ENCODE measurements at regions not wholly inside any gene's neighbourhood (a gene's known extent, or its start where the extent isn't known, plus 50 kb on each side); places are given as distances from the start of the nearest gene placed in this dataset.

DNA sequence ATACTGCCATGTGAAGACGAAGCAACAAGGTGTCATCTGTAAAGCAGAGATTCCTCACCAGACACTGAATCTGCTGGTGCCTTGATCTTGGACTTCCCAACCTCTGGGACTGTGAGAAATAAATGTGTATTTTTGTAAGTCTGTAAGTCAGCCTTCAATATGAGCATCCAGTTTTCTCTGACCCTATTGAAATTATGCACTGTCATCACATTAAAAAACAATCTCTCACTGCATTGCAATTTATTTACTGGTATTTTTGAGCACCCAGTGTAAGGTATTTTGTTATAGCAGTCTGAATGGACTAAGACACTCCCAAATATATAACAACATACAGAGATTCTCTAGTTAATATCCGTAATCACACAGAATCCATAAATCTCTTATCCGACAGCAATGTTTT lies 77.5 kb upstream of the CDK6 start:
- intact Hi-C loops (cut with DNase I; ENCODE audit: low total_unique reads), result no loop called here
- no peak overlapping the region for H3K4me3 ChIP-seq

DNA sequence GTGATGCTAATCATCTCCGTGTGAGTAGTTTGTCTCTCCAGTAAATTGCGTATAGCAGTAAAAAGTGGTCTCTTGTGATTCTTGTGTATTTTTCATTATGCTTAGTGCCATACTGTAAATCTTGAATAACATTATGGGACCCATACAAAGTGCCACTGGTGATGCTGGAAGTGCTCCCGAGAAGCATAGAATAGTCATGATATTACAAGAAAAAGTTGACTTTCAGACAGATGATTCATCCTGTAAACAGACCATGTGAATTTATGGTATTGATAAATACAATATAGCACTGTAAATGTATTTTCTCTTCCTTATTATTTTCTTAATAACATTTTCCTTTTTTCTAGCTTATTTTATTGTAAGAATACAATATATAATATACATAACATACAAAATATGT lies 74.6 kb upstream of the CDK6 start:
- H3K27me3 ChIP-seq, result no peaks in the 10 kb centered on the region
- intact Hi-C loops (cut with DNase I; ENCODE audit: low total_unique reads), result no loop called here
- DNase-seq, result no peak

More for the DNA sequence above, 77.5 kb upstream of the CDK6 start:
- TF ChIP-seq, protein P1, sequence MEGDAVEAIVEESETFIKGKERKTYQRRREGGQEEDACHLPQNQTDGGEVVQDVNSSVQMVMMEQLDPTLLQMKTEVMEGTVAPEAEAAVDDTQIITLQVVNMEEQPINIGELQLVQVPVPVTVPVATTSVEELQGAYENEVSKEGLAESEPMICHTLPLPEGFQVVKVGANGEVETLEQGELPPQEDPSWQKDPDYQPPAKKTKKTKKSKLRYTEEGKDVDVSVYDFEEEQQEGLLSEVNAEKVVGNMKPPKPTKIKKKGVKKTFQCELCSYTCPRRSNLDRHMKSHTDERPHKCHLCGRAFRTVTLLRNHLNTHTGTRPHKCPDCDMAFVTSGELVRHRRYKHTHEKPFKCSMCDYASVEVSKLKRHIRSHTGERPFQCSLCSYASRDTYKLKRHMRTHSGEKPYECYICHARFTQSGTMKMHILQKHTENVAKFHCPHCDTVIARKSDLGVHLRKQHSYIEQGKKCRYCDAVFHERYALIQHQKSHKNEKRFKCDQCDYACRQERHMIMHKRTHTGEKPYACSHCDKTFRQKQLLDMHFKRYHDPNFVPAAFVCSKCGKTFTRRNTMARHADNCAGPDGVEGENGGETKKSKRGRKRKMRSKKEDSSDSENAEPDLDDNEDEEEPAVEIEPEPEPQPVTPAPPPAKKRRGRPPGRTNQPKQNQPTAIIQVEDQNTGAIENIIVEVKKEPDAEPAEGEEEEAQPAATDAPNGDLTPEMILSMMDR (IDR thresholded peaks at IDR 0.05), result no peak
- no peak for TF ChIP-seq POLR2A (IDR thresholded peaks at IDR 0.05)
- DNase-seq, result no peak
- 90 to 93% methylated on average over 3 of the region's 3 CpGs for WGBS, 2 donors
- H3K36me3 ChIP-seq (ENCODE audit: low read depth, missing control alignments), result no peaks in the 10 kb centered on the region
- peaks cover 3% of the 10 kb centered on the region for H3K4me1 ChIP-seq
- no peak overlapping the region for H3K27ac ChIP-seq
- no peaks in the 10 kb centered on the region for H3K27me3 ChIP-seq
- no peaks in the 10 kb centered on the region for H3K9me3 ChIP-seq

DNA sequence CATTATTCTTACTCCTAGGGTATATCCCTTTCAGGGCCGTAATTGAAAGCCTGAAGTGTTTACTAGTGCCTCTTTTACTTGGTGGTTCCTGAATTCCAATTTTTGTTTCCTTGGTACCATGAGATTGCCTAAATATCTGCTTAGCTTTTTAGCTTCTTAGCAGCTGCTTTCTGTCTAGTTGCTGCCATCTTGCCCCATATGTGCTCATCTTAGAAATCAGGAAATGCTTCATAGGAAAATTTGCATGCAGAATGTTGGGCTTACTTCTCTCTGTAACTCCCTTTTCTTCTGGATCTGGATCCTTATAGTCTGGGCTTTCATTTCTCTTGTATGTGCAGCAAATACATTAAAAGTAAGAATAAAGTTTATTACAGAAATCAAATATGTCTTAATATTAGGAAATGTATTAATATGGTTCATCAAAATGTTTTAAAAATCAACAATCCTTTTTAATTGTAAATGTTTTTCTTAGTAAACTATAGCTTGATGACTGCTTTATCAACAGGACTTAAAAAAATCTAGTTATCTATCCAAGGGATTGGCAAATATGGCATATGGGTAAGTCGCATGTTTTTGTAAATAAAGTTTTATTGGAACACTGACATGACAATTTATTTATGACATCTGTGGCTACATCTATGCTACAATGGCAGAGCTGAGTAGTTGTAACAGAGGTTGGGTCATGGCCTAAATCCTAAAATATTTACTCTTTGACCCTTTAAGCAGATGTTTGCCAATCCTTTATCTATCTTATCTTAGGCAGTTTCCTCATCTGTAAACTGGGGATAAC lies 73.5 kb upstream of the CDK6 start:
- intact Hi-C loops (cut with DNase I; ENCODE audit: low total_unique reads), result no loop called here
- H3K4me3 ChIP-seq, result no peak overlapping the region
- 87 to 91% methylated on average over 2 of the region's 2 CpGs for WGBS, 2 donors

More for the DNA sequence above, 74.6 kb upstream of the CDK6 start:
- H3K36me3 ChIP-seq (ENCODE audit: low read depth, missing control alignments), result no peaks in the 10 kb centered on the region
- no peak overlapping the region for H3K27ac ChIP-seq
- H3K4me1 ChIP-seq, result no peaks in the 10 kb centered on the region
- no peak overlapping the region for H3K4me3 ChIP-seq
- H3K9me3 ChIP-seq, result no peaks in the 10 kb centered on the region
- 87 to 94% methylated on average over 3 of the region's 3 CpGs for WGBS, 2 donors
- TF ChIP-seq, protein P1 (IDR thresholded peaks at IDR 0.05), result no peak
- TF ChIP-seq POLR2A (IDR thresholded peaks at IDR 0.05), result no peak

DNA sequence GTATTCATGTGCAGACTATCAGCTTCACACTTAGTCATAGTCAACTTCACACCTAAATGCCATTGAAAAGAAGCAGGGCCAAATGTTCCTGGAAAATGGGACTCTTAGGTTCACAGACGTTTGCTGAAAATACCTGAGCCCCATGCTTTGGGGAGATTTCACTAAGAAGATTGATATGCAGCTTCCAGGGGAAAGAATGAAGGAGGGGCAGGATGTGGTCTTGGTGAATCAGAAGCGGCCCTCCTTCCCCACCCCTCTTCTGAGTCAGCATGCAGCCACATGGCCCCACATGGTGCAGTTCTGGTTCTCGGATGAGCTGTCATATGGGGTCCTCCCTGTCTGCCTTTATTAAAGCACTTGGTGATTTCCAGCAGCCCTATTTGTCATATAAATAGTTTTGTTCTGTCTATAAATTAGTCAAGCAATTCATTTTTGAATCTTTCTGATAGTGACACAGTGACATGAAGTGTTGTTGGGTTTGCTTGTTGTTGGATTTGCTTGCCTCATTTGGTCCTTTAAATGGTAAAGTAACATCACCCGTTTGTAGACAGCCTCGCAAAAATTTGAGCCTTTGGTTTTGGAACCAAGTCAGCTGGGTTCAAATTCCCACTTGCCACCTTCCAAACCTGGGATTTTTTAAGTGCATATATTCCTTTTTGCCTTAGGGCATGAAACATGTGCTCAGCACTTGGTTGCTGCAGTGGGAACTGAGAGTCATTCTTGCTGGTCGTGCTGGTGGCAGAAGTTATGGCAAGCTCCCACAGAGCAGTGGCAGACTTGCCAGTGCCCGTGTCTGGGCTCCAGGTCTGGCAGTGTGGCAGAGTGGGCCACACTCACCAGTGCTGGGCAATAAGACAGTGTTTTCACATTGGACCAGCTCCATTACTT lies 68.1 kb upstream of the CDK6 start:
- Histone ChIP-seq H3K4me3 (no peak overlapping the region), H3K27me3 (no peaks in the 10 kb centered on the region), H3K36me3 (ENCODE audit: low read depth, missing control alignments) (no peaks in the 10 kb centered on the region), H3K9me3 (no peaks in the 10 kb centered on the region), H3K27ac (no peak overlapping the region), H3K4me1 (no peaks in the 10 kb centered on the region)
- TF ChIP-seq POLR2A (IDR thresholded peaks at IDR 0.05), result no peak
- TF ChIP-seq, protein P1 (IDR thresholded peaks at IDR 0.05), result no peak
- 75 to 77% methylated on average over 7 of the region's 7 CpGs for WGBS, 2 donors
- intact Hi-C loops (cut with DNase I; ENCODE audit: low total_unique reads), result no loop called here
- DNase-seq, result no peak

More for the DNA sequence above, 73.5 kb upstream of the CDK6 start:
- Histone ChIP-seq H3K27me3 (no peaks in the 10 kb centered on the region), H3K4me1 (no peaks in the 10 kb centered on the region), H3K9me3 (no peaks in the 10 kb centered on the region), H3K36me3 (ENCODE audit: low read depth, missing control alignments) (no peaks in the 10 kb centered on the region), H3K27ac (no peak overlapping the region)
- TF ChIP-seq, protein P1 (IDR thresholded peaks at IDR 0.05), result no peak
- no peak for TF ChIP-seq POLR2A (IDR thresholded peaks at IDR 0.05)
- DNase-seq, result no peak

Data from testis (tissue), 2 donors.